Adipose tissue (tissue), 3 donors: ENCODE measurements at regions not wholly inside any gene's neighbourhood (a gene's known extent, or its start where the extent isn't known, plus 50 kb on each side); places are given as distances from the start of the nearest gene placed in this dataset.
"Not testable (repeated sequence)": the region's sequence is repeated elsewhere in the genome, so short reads cannot be mapped to it uniquely, and the experiment has no call there.

Experiments used
- H3K27ac ChIP-seq: one replicate; pipeline ENCODE4 v1.5.1; 2013; ENCODE audit warnings: low read depth, low read length
- WGBS, 3 donors: extraction: QIAGEN DNeasy Blood & Tissue Kit; methylation state at CpG; one replicate each; pipeline ENCODE4 v1.1.7; 2013; 5-methylcytosine and 5-hydroxymethylcytosine counted together
- donor health status: healthy with polysubstance abuse.
- donor health status: Bipolar disorder and iron deficiency.
- donor health status: healthy.

DNA sequence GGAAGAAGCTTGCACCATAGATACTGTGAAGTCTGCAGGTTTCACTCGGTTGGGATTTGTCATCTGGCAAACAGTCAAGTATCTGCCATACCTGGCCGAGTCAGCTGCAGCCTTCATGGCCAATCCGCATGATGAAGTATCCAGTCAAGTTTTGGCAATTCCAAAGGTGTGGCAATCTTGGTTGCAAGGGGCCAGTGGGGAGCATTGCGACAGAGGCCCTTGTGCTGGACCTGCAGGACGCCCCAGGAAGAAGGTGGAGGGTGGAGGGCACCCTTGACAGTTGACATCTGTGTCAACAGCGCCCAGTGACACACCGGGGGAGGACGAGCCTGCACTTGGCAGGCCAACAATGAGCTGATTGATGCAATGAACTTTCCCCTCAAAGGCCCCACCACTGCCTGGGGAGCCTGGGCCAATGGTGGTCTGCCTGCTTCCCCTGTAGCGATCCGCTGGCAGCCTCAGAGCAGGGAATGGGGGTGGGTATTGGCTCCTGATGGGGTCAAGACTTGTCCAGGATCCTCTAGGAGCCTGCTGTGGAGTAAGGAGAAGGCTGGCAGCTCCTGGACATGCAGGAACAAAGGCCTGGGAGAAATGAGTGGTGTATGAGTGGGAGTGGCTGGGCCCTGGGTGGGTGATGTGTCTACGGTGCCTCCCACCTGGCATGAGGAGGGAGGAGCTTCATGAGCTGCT lies 122.8 kb upstream of the PITX1 start:
- no peak overlapping the region for H3K27ac ChIP-seq
- 54 to 68% (median 54%) methylated on average over 11 of the region's 11 CpGs for WGBS, 3 donors

DNA sequence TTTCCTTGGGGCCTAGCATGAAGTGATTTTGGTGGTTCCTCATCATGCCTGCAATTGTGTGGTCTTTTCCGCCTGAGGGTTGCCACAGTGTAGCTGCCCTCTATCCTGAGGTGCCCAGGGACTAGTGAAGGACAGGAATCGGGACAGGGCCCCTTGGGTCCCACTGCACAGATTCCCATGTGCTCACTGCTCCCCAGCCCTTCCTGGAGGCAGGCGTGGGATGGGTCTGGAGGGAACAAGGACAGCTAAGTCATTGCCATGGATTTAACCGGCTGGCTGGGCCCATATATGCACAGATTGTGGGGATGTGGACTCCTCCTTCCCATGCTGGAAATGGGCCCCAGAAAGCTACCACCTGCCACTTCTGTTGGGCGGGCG lies 122.3 kb upstream of the PITX1 start:
- WGBS, 3 donors, result 73 to 85% (median 82%) methylated on average over 6 of the region's 6 CpGs
- H3K27ac ChIP-seq, result no peak overlapping the region

DNA sequence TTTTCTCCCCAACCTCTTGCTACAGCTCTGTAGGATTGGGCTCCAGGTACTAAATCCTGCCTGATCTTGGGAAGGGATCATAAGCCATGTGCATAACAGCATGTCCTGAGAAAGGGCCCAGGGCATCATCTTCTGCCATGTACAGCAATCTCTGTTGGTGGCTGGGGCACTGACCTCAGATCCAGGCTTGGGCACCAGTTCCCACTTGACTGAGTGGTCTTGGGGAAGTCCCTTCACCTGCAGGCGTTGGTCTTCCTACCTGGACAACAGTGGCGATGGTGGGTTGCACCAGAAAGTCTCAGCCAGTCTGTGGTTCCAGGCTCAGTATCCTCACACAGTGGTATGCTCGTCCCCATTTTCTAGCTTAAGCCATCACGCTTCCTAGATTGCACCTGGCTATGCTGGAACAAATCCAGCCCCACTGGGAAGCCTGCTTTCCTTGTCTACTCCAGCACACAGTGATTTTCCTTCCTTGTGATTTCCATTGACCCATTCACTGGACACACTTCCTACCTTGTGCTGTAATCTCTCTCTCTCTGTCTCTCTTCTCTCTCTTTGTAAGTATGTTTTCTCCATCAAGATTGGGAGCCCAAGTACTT lies 121.7 kb upstream of the PITX1 start:
- no peak overlapping the region for H3K27ac ChIP-seq
- WGBS, 3 donors, result 70 to 75% (median 73%) methylated on average over 4 of the region's 4 CpGs

DNA sequence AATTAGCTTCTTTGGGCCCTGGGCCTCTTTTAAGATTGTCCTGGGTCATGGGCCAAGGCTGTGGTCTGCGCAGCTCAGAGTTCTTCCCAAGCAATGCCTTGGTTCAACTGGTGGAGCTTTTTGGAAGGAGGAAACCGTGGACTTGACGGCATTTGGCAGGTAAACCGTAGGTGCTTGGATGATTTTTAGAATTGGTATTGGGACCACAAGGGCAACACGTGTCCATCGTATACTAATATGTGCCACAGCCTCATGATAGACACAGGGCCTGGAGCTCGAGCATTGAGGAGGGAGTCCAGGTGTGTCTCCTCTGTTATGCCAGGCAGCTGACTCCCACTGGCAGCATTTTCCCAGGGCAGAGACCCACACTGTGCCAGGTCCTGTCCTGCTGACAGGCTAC lies 120.9 kb upstream of the PITX1 start:
- 82 to 89% (median 87%) methylated on average over 7 of the region's 7 CpGs for WGBS, 3 donors
- H3K27ac ChIP-seq, result no peak overlapping the region

DNA sequence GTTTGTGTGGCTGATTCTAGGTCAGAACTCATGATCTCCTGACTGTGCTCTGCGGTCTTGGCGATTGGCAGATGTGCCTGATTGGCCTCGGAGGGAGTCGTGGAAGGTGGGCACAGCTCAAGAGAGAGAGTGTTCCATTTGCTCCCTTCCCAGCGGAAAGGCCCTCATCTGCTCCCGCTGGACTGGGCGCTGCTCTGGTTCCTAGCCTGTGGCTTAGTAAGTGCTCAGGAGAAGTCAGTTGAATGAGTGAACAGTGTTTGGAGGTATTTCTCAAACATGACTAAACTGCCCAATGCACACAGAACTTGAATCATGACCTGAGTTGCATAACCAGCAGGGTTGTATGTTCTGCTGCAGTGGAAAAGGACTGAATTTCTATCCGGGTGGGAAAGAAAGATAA lies 120.2 kb upstream of the PITX1 start:
- 81 to 84% (median 84%) methylated on average over 8 of the region's 8 CpGs for WGBS, 3 donors
- H3K27ac ChIP-seq, result no peak overlapping the region

DNA sequence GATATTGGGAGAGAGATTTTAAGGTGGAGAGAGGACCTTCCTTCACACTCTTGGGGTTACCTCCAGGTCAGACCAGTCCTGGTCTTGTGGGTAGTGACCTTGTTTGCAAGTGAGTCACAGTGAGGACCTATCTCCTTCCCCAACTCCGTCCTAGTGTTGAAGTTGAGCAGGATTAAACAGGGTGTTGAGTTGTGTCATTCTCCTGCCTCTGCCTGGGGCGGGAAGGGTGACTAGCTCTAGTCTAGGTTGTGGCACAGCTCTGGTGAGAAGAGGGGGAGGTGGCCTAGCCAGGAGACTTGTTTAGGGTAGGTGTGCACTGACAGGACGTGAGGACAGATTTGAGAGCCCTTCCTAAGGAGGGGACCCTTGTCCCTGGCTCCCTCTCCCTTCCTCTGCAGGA lies 119.6 kb upstream of the PITX1 start:
- H3K27ac ChIP-seq, result no peak overlapping the region

DNA sequence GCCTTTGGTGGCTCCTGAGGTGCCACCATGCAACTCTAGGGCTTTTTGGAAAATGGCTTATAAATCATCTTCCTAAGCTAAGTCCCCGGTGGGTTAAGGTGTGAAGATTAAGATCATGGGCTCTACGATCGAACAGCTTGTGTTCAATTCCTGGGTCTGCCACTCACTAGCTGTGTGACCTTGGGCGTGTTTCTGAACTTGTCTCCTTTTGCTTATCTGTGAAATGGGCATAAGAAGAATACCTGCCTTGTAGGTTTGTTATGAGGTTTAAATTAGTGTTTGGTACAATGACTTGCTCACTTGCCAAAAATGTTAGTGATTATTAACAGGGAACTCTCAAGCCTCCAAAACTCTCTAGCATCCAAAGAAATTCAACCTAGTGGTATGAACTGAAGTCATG lies 119.2 kb upstream of the PITX1 start:
- no peak overlapping the region for H3K27ac ChIP-seq
- WGBS, 3 donors, result 76 to 87% (median 83%) methylated on average over 4 of the region's 4 CpGs

More for the DNA sequence above, 119.6 kb upstream of the PITX1 start:
- WGBS, 3 donors, result 78 to 85% (median 82%) methylated on average over 3 of the region's 3 CpGs

DNA sequence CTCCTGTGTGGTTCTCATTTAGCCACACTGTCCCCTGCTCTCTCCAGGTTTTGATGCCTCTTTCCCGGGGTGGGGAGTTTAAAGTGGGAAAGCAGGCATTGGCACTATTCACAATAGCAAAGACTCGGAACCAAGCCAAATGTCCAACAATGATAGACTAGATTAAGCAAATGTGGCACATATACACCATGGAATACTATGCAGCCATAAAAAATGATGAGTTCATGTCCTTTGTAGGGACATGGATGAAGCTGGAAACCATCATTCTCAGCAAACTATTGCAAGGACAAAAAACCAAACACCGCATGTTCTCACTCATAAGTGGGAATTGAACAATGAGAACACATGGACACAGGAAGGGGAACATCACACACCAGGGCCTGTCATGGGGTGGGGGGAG lies 117.6 kb upstream of the PITX1 start:
- not testable (repeated sequence) for H3K27ac ChIP-seq
- 83 to 94% (median 93%) methylated on average over 2 of the region's 3 CpGs for WGBS, 3 donors

DNA sequence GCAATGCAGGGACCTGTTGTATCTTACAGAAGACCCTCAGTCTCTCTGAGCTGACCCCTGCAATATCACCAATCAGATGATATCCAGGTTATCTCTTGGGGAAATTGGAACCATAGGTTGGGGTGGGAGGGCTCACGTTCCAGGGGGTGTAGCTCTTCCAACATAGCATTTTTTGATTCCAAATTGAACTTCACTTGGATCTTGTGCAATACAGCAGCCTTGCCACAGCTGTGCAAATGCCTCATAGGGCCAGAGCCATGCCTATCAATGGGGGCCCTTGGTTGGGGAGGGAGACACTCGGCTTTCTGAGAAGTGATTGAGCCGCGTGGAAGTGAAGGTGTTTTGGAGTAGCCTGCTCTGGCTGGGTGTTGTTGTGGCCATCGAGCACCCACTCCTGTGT lies 117.2 kb upstream of the PITX1 start:
- WGBS, 3 donors, result 84 to 92% (median 91%) methylated on average over 5 of the region's 5 CpGs
- H3K27ac ChIP-seq, result no peak overlapping the region

DNA sequence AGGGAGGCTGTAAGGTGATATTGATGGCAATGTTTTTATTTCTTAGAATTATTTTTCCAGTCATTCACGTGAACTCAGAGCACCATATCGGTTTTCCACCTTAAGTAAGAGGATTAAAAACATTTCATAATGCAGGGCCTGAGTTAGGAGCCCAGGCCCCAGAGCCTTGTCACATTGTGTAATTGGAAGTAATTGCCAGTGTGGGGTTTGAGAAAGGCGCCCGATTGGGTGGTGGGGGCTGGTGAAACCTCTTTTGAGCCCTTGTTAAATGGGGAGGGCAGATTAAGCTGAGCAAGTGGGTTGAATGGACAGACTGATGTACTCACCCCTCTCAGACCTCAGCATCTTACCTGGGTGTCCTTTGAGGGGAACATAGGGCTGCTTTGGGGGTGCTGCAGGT lies 116.7 kb upstream of the PITX1 start:
- no peak overlapping the region for H3K27ac ChIP-seq
- WGBS, 3 donors, result 68 to 86% (median 75%) methylated on average over 4 of the region's 4 CpGs

DNA sequence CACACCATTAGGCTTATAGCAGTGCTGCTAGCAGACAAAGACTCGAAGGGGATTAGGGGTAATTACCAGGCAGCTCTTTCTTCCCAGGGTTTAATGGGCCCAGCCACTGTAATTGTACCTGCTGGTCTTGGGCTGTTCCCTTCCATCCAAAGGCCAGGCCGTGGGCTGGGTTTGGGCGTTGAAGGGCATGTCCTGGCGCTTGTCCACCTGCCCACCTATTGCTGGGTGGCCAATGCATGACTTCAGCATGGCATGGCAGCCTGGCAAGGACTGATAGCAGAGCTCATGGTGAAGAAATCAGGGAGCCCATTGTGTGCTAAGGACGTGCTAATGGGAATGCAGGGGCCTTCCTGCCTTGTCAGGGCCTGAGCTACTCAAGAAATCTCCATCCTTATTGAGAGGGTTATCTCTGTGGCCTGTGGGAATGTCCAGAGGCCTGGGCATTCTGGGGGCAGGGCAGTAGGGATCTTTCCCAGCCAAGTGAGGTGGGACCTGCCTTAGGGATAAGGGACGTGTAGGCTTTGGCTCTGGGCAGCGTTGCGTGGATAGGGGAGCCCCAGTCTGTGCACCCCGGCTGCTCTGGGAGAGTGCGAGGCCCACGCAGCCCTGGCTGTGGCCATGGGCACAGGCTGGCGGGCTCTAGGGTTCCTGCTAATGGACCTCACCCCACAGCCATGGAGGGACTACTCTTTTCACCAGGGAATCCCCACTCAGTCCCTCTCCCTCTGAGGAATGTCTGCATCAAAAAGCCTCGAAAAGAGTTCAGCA lies 116.1 kb upstream of the PITX1 start:
- WGBS, 3 donors, result 71 to 85% (median 81%) methylated on average over 13 of the region's 13 CpGs
- H3K27ac ChIP-seq, result no peak overlapping the region

DNA sequence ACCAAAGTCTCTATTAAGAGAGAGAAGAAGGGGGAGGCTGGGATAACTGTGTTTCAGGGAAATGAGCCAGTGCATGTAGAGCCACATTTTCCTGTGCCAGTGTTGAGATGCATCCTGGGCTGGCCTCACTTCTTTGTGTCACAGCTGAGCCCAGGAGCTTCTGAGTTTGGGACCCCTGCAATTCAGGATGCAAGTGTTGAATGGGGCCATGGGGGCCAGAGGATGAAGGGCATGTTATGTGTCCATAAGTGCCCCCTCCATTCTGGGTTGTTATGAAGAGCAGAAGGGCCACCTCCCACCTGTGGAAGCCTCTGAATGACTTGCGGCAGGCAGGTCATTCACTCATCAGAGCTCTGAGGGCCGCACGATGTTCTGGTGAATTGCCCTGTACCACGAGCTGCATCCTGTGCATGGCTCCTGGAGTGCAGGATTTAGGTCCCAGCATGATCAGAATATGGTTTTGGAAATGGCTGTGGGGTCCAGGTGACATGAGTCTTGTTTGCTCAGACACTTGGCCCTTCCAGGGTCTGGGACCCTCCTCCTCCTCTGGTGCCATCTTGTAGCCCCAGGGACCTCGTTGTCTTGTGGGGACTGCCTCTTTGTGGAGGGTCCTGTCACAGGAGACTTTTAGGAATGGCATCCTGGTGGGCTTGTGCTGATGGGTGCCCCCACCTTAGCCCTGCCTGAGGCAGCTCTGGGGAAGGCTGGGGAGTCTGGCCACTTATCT lies 115.4 kb upstream of the PITX1 start:
- 74 to 82% (median 81%) methylated on average over 5 of the region's 5 CpGs for WGBS, 3 donors

DNA sequence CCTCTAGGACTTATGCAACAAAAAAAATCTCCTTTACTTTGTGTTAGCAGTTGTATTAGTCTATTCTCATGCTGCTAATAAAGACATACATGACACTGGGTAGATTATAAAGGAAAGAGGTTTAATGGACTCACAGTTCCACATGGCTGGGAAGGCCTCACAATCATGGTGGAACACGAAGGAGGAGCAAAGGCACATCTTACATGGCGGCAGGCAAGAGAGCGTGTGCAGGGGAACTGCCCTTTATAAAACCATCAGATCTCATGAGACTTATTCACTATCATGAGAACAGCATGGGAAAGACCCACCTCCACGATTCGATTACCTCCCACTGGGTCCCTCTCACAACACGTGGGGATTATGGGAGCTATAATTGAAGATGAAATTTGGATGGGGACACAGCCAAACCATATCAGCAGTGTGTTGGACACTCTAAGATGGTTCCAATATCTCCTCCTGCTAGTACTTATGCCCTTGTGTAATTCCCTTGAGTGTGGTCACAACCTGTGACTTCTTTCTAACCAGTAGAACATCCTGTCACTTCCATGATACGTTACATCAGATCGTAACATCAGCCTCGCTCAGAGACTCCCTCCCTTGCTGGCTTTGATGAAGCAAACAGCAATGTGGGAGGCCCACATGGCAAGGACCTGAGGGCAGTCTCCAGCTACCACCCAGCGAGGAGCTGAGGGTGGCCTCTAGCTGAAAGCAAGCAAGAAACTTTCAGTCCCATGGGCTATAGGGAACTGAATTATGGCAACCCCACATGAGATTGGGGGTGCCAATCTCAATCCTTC lies 113.5 kb upstream of the PITX1 start:
- no peak overlapping the region for H3K27ac ChIP-seq
- WGBS, 3 donors, result 85 to 91% (median 88%) methylated on average over 10 of the region's 10 CpGs

More for the DNA sequence above, 115.4 kb upstream of the PITX1 start:
- H3K27ac ChIP-seq, result no peak overlapping the region

DNA sequence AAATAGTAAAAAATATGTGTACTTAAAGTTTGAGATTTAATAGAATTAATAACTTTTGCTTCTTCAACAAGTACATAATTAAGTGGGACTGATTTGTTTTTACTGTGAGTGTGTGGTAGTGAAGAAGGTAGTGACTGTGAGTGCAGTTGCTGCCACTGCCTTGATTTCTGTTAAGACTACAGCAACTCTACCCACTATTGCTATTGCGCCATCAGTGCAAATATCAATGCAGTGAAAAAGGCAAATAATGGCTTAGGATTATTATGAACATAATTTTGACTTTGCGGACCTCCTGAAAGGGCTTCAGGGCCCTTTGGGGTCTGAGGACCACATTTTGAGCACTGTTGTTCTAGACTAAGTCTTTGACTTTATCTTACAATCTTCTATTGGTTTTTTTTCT lies 112.0 kb upstream of the PITX1 start:
- H3K27ac ChIP-seq, result no peak overlapping the region
- 93 to 95% (median 95%) methylated on average over 2 of the region's 2 CpGs for WGBS, 3 donors

DNA sequence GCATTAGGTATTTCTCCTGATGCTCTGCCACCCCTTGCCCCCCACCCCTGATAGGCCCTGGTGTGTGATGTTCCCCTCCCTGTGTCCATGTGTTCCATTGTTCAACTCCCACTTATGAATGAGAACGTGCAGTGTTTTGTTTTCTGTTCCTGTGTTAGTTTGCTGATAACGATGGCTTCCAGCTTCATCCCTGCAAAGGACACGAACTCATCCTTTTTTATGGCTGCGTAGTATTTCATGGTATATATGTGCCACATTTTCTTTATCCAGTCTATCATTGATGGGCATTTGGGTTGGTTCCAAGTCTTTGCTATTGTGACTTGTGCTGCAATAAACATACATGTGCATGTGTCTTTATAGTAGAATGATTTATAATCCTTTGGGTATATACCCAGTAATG lies 109.7 kb upstream of the PITX1 start:
- H3K27ac ChIP-seq, result not testable (repeated sequence)
- WGBS, 3 donors, result 75 to 83% (median 80%) methylated on average over 4 of the region's 4 CpGs

DNA sequence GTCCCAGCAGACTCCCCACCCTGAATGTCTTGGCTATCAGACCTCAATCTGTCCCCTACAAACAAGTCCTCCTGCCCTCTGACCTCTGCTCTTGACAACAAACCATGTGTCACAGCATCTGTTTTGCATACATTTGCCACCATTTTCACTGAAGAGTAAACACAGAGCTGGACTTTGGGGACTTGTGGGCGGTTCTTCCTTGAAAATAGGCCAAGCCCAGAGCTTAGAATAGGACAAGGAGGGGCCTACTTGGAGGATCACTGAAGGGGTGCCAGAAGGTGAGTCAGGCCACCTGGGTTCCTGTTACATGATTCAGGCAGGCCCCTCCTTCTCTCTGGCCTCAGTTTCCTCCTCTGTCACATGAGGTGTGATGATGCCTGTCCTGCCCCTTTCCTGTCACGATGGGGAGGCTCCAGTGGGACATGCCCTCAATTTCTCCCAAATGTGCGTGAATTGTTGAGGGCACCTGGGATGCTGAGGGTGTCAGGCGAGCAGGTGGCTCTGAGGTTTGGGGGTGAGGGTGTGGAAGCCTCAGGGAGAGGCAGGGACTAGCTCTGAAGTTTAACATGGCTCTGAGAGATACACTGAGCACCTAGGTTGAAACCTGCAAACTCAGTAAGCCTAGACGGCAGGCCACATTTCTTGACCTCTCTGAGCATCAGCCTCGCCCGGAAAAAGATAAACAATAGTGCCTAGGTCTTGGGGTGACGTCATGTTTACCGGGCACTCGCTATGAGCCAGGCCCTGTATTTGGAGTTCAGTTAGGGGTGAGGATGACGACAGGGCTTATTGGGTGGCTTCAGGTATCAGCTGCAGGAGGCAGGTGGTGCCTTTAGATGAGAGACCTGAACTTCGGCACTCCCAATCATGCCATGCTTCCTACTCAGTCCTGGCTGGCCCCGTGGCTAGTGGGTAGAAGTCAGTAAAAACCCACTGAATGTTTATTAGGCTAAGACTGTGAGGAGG lies 107.6 kb upstream of the PITX1 start:
- no peak overlapping the region for H3K27ac ChIP-seq
- WGBS, 3 donors, result 78 to 88% (median 82%) methylated on average over 13 of the region's 13 CpGs

DNA sequence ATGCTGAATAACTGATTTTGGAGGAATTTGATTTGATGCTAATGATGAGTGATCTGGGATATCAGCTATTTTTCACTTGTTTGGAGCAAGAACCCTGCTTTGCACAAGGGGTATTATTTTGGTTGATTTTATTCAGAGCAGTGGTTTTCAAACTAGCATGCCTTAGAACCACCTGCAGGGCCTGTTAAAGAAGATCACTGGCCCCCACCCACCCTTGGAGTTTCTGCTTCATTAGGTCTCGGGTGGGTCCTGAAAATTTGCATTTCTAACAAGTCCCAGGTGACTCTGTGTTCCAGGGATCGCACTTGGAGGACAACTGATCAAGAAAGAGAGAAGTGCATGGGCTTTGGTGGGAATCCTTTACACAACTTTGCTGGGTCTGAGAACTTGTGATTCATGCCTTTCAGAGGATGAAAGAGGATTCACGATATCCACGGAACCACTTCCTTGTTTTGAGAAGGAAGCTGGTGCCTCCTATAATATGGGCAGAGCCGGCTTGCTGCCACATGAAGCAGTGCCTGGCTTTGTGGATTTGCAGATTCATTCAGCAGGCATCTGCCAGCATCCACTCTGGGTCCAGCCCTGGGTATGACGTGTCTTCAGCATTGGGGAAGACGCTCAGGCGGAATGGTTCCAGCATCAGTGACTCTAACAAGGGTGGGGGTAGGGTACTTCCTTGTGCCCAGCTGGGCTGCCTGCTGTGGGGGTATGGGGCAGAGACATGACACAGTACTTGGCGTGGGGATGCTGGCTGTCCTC lies 106.6 kb upstream of the PITX1 start:
- WGBS, 3 donors, result 59 to 79% (median 61%) methylated on average over 9 of the region's 9 CpGs
- H3K27ac ChIP-seq, result no peak overlapping the region
